ENCODE measurements at regions not wholly inside any gene's neighbourhood (a gene's known extent, or its start where the extent isn't known, plus 50 kb on each side); places are given as distances from the start of the nearest gene placed in this dataset.

- H2AFZ ChIP-seq (ENCODE audit: low read length), result no peak overlapping the region
- H3K36me3 ChIP-seq (ENCODE audit: insufficient read depth, low read length), result no peaks in the 10 kb centered on the region
- H3K9ac ChIP-seq (ENCODE audit: low read depth, low read length, poor library complexity, severe bottlenecking), result no peak overlapping the region
- H3K9me2 ChIP-seq (replicated peaks; ENCODE audit: low read depth, low read length), result no peaks in the 10 kb centered on the region
- no peaks in the 10 kb centered on the region; the same call in 1 of the 2 replicates for H3K9me3 ChIP-seq (ENCODE audit: insufficient read depth, low read depth, low read length)
- H3K79me2 ChIP-seq (ENCODE audit: insufficient read depth, low read length), result no peaks in the 10 kb centered on the region
- TF ChIP-seq CTCF (conservative IDR thresholded peaks at IDR 0.05; ENCODE audit: low read length) (no peak), EZH2phosphoT487 (IDR thresholded peaks at IDR 0.05; ENCODE audit: borderline replicate concordance) (no peak)
- no peaks in the 10 kb centered on the region for H3K27me3 ChIP-seq (ENCODE audit: insufficient read depth, low read length, poor library complexity, severe bottlenecking)
- H3K4me2 ChIP-seq (ENCODE audit: low read depth, low read length, poor library complexity, severe bottlenecking), result no peak overlapping the region
- no peak overlapping the region for H3K4me3 ChIP-seq (ENCODE audit: low read length, poor library complexity, severe bottlenecking)
- H3F3A ChIP-seq (ENCODE audit: low read depth), result no peaks in the 10 kb centered on the region
- H4K20me1 ChIP-seq (ENCODE audit: insufficient read depth, low read length, poor library complexity, severe bottlenecking), result no peaks in the 10 kb centered on the region
- H3K4me1 ChIP-seq (ENCODE audit: insufficient read depth, low read length, poor library complexity, severe bottlenecking), result no peaks in the 10 kb centered on the region
Measured at GRCh38 chr19:28495046-28495445, 717.9 kb downstream of the UQCRFS1 start.

- Histone ChIP-seq H3K27me3 (ENCODE audit: insufficient read depth, low read length, poor library complexity, severe bottlenecking) (no peaks in the 10 kb centered on the region), H3K4me2 (ENCODE audit: low read depth, low read length, poor library complexity, severe bottlenecking) (no peak overlapping the region), H4K20me1 (ENCODE audit: insufficient read depth, low read length, poor library complexity, severe bottlenecking) (no peaks in the 10 kb centered on the region), H3K9me3 (ENCODE audit: insufficient read depth, low read depth, low read length) (no peaks in the 10 kb centered on the region; the same call in 1 of the 2 replicates), H3K9me2 (replicated peaks; ENCODE audit: low read depth, low read length) (no peaks in the 10 kb centered on the region), H3K4me1 (ENCODE audit: insufficient read depth, low read length, poor library complexity, severe bottlenecking) (no peaks in the 10 kb centered on the region), H3K36me3 (ENCODE audit: insufficient read depth, low read length) (no peaks in the 10 kb centered on the region), H3F3A (ENCODE audit: low read depth) (no peaks in the 10 kb centered on the region), H3K9ac (ENCODE audit: low read depth, low read length, poor library complexity, severe bottlenecking) (no peak overlapping the region), H3K4me3 (ENCODE audit: low read length, poor library complexity, severe bottlenecking) (no peak overlapping the region), H2AFZ (ENCODE audit: low read length) (no peak overlapping the region), H3K79me2 (ENCODE audit: insufficient read depth, low read length) (no peaks in the 10 kb centered on the region)
- TF ChIP-seq EZH2phosphoT487 (IDR thresholded peaks at IDR 0.05; ENCODE audit: borderline replicate concordance) (no peak), CTCF (conservative IDR thresholded peaks at IDR 0.05; ENCODE audit: low read length) (no peak)
Measured at GRCh38 chr19:28494461-28494860, 718.5 kb downstream of the UQCRFS1 start.

GRCh38 chr19:28493884-28494283 lies 719.1 kb downstream of the UQCRFS1 start:
- H3K9me3 ChIP-seq (ENCODE audit: insufficient read depth, low read depth, low read length), result no peaks in the 10 kb centered on the region; the same call in 1 of the 2 replicates
- H3K4me1 ChIP-seq (ENCODE audit: insufficient read depth, low read length, poor library complexity, severe bottlenecking), result no peaks in the 10 kb centered on the region
- H3K9ac ChIP-seq (ENCODE audit: low read depth, low read length, poor library complexity, severe bottlenecking), result no peak overlapping the region
- H4K20me1 ChIP-seq (ENCODE audit: insufficient read depth, low read length, poor library complexity, severe bottlenecking), result no peaks in the 10 kb centered on the region
- H3K4me2 ChIP-seq (ENCODE audit: low read depth, low read length, poor library complexity, severe bottlenecking), result no peak overlapping the region
- H3K27me3 ChIP-seq (ENCODE audit: insufficient read depth, low read length, poor library complexity, severe bottlenecking), result no peaks in the 10 kb centered on the region
- TF ChIP-seq EZH2phosphoT487 (IDR thresholded peaks at IDR 0.05; ENCODE audit: borderline replicate concordance) (no peak), CTCF (conservative IDR thresholded peaks at IDR 0.05; ENCODE audit: low read length) (no peak)
- no peaks in the 10 kb centered on the region for H3F3A ChIP-seq (ENCODE audit: low read depth)
- H3K9me2 ChIP-seq (replicated peaks; ENCODE audit: low read depth, low read length), result no peaks in the 10 kb centered on the region
- H3K79me2 ChIP-seq (ENCODE audit: insufficient read depth, low read length), result no peaks in the 10 kb centered on the region
- H3K4me3 ChIP-seq (ENCODE audit: low read length, poor library complexity, severe bottlenecking), result no peak overlapping the region
- H2AFZ ChIP-seq (ENCODE audit: low read length), result no peak overlapping the region
- H3K36me3 ChIP-seq (ENCODE audit: insufficient read depth, low read length), result no peaks in the 10 kb centered on the region

All from Loucy (cell line).